Smooth muscle cell (in vitro differentiated cells): ENCODE measurements at regions not wholly inside any gene's neighbourhood (a gene's known extent, or its start where the extent isn't known, plus 50 kb on each side); places are given as distances from the start of the nearest gene placed in this dataset.
"Not testable (repeated sequence)": the region's sequence is repeated elsewhere in the genome, so short reads cannot be mapped to it uniquely, and the experiment has no call there.

Source experiments
- DNase-seq: peaks from one replicate; lab custom pipeline; 2025; ENCODE audit not compliant: unreplicated experiment; lab: John Stamatoyannopoulos, UW
- H2AFZ ChIP-seq: fragments of 200-600 bp; sonication (generic); 2 replicates; pipeline ENCODE4 v1.6.0; 2016; ENCODE audit warnings: antibody characterized with exemption, low read depth, mild to moderate bottlenecking
- H3F3A ChIP-seq: fragments of 200-600 bp; sonication (generic); 2 replicates; pipeline ENCODE4 v1.6.0; 2017; ENCODE audit warnings: antibody characterized with exemption, low read depth
- H3K27ac ChIP-seq: fragments of 200-600 bp; sonication (generic); 2 replicates; pipeline ENCODE4 v1.5.1; 2016; ENCODE audit warnings: low read depth, mild to moderate bottlenecking
- H3K27me3 ChIP-seq: fragments of 200-600 bp; sonication (generic); 2 replicates; pipeline ENCODE4 v1.6.1; 2016; ENCODE audit warnings: low read depth, mild to moderate bottlenecking
- H3K36me3 ChIP-seq: fragments of 200-600 bp; sonication (generic); 2 replicates; pipeline ENCODE4 v1.5.1; 2016; ENCODE audit warnings: low read depth
- H3K4me1 ChIP-seq: fragments of 200-600 bp; sonication (generic); 2 replicates; pipeline ENCODE4 v1.5.1; 2016; ENCODE audit warnings: low read depth
- H3K4me2 ChIP-seq: fragments of 200-600 bp; sonication (generic); 2 replicates; pipeline ENCODE4 v1.6.0; 2016; ENCODE audit warnings: mild to moderate bottlenecking
- H3K4me3 ChIP-seq: fragments of 200-600 bp; sonication (generic); 2 replicates; pipeline ENCODE4 v1.5.1; 2016; ENCODE audit warnings: mild to moderate bottlenecking
- H3K79me2 ChIP-seq: fragments of 200-600 bp; sonication (generic); 2 replicates; pipeline ENCODE4 v1.6.0; 2016; ENCODE audit warnings: low read depth, mild to moderate bottlenecking
- H3K9ac ChIP-seq: fragments of 200-600 bp; sonication (generic); 2 replicates; pipeline ENCODE4 v1.6.0; 2016; ENCODE audit warnings: low read depth
- H3K9me3 ChIP-seq: fragments of 200-600 bp; sonication (generic); replicated peaks from 2 replicates; pipeline ENCODE4 v1.5.1; 2016; ENCODE audit warnings: low read depth
- H4K20me1 ChIP-seq: fragments of 200-600 bp; sonication (generic); 2 replicates; pipeline ENCODE4 v1.6.0; 2016; ENCODE audit warnings: low read depth
- WGBS: methylation state at CpG from one replicate; pipeline ENCODE4 v1.1.7; 2016; ENCODE audit warnings: low lambda C conversion rate; 5-methylcytosine and 5-hydroxymethylcytosine counted together
- TF ChIP-seq, protein P1 (sequence below): fragments of 200-600 bp; sonication (generic); IDR thresholded peaks from 2 replicates; pipeline ENCODE4 v1.5.1; 2017; ENCODE audit warnings: borderline replicate concordance, mild to moderate bottlenecking, antibody characterized with exemption; ENCODE audit not compliant: insufficient read depth, poor library complexity, severe bottlenecking

GRCh38 chr20:18876394-18876793, 62.8 kb downstream of the SCP2D1 start:
- DNase-seq, H3K4me1 ChIP-seq, H3K9me3 ChIP-seq, H3F3A ChIP-seq, H3K36me3 ChIP-seq, H4K20me1 ChIP-seq, H3K9ac ChIP-seq, H3K27me3 ChIP-seq, H3K4me2 ChIP-seq, H2AFZ ChIP-seq, H3K4me3 ChIP-seq, H3K27ac ChIP-seq, H3K79me2 ChIP-seq: not testable (repeated sequence)

GRCh38 chr20:18879262-18879661, 65.7 kb downstream of the SCP2D1 start:
- no peak for DNase-seq
- no peaks in the 10 kb centered on the region for H3K79me2 ChIP-seq
- no peak overlapping the region for H3K27ac ChIP-seq
- H4K20me1 ChIP-seq = no peaks in the 10 kb centered on the region
- H3K36me3 ChIP-seq = no peaks in the 10 kb centered on the region
- no peaks in the 10 kb centered on the region for H3K27me3 ChIP-seq
- no peaks in the 10 kb centered on the region for H3K4me1 ChIP-seq
- H3K9me3 ChIP-seq = no peaks in the 10 kb centered on the region
- no peak overlapping the region for H3K9ac ChIP-seq
- no peak overlapping the region for H3K4me3 ChIP-seq
- no peaks in the 10 kb centered on the region for H3F3A ChIP-seq
- WGBS = 89% methylated on average over 2 of the region's 2 CpGs
- H3K4me2 ChIP-seq = no peak overlapping the region
- no peak overlapping the region for H2AFZ ChIP-seq
- TF ChIP-seq, protein P1, sequence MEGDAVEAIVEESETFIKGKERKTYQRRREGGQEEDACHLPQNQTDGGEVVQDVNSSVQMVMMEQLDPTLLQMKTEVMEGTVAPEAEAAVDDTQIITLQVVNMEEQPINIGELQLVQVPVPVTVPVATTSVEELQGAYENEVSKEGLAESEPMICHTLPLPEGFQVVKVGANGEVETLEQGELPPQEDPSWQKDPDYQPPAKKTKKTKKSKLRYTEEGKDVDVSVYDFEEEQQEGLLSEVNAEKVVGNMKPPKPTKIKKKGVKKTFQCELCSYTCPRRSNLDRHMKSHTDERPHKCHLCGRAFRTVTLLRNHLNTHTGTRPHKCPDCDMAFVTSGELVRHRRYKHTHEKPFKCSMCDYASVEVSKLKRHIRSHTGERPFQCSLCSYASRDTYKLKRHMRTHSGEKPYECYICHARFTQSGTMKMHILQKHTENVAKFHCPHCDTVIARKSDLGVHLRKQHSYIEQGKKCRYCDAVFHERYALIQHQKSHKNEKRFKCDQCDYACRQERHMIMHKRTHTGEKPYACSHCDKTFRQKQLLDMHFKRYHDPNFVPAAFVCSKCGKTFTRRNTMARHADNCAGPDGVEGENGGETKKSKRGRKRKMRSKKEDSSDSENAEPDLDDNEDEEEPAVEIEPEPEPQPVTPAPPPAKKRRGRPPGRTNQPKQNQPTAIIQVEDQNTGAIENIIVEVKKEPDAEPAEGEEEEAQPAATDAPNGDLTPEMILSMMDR = no peak

- Histone ChIP-seq H3K36me3 (no peaks in the 10 kb centered on the region), H3K4me3 (no peak overlapping the region), H3K4me2 (no peak overlapping the region), H4K20me1 (no peaks in the 10 kb centered on the region), H3F3A (no peaks in the 10 kb centered on the region), H3K9ac (no peak overlapping the region), H3K27ac (no peak overlapping the region), H3K9me3 (no peaks in the 10 kb centered on the region), H3K4me1 (no peaks in the 10 kb centered on the region), H2AFZ (no peak overlapping the region), H3K79me2 (no peaks in the 10 kb centered on the region), H3K27me3 (no peaks in the 10 kb centered on the region)
- 53% methylated on average over 1 of the region's 1 CpG for WGBS
- DNase-seq = no peak
- TF ChIP-seq, protein P1 = no peak
Observed at GRCh38 chr20:18886756-18887155, 73.2 kb downstream of the SCP2D1 start.

DNA sequence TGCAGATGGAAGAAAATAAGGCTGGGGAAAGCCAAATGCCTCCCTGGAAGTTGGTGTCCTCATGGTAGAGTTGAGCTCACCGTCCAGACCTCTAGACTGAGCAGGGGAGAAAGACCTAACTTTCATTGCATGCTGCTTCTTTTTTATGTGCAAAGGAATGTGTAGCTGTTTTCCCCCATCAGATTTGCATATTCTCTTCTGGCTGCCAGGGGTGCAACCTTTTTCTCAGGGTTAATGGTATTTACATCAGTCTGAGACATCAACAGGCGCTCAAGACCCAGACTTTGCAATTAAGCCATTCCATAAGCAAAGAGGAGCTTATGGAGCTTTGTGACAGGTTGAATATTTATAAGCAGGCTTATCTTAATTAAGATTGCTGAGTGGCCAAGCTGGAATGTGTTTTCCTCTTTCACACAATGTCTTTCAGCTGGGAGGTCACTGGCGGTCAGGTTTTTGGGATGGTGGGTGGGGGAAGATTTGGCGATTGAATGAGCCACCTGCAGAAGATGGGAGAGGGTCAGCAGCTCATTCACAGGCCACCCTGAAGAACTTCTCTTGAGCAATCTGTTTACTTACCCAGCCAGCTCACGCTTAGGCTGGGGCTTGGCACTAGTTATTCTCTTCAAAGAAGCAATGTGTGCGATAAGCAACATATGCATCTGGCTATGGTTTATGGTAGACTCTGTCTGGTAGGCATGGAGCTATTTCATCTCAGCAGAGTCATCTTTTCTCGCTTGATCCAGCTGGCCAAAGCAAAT, 88.6 kb downstream of the SCP2D1 start:
- Histone ChIP-seq H4K20me1 (no peaks in the 10 kb centered on the region), H3F3A (no peaks in the 10 kb centered on the region), H2AFZ (no peak overlapping the region), H3K4me3 (no peak overlapping the region), H3K4me1 (no peaks in the 10 kb centered on the region), H3K9ac (no peak overlapping the region), H3K9me3 (no peaks in the 10 kb centered on the region), H3K27me3 (no peaks in the 10 kb centered on the region), H3K4me2 (no peak overlapping the region), H3K36me3 (no peaks in the 10 kb centered on the region), H3K27ac (no peak overlapping the region), H3K79me2 (no peaks in the 10 kb centered on the region)
- DNase-seq = no peak
- 69% methylated on average over 7 of the region's 7 CpGs for whole genome bisulfite sequencing
- TF ChIP-seq, protein P1 = no peak
